GM23248 (cell line): ENCODE measurements at regions not wholly inside any gene's neighbourhood (a gene's known extent, or its start where the extent isn't known, plus 50 kb on each side); places are given as distances from the start of the nearest gene placed in this dataset.

Experiments
- DNase-seq: peaks from one replicate; pipeline ENCODE4 v3.0.0-alpha.2; 2015
- H2AFZ ChIP-seq: fragments of 200-600 bp; sonication (generic); 2 replicates; pipeline ENCODE4 v1.6.1; 2016; ENCODE audit warnings: antibody characterized with exemption
- H3F3A ChIP-seq: fragments of 200-600 bp; sonication (generic); 2 replicates; pipeline ENCODE4 v1.6.1; 2016; ENCODE audit warnings: mild to moderate bottlenecking, antibody characterized with exemption, mixed run types; ENCODE audit not compliant: insufficient read depth
- H3K27ac ChIP-seq: fragments of 200-600 bp; sonication (generic); 2 replicates; pipeline ENCODE4 v1.5.1; 2016; ENCODE audit warnings: mild to moderate bottlenecking
- H3K27me3 ChIP-seq: fragments of 200-600 bp; sonication (generic); replicated peaks from 2 replicates; pipeline ENCODE4 v1.6.1; 2016; ENCODE audit warnings: mild to moderate bottlenecking; ENCODE audit not compliant: insufficient read depth
- H3K36me3 ChIP-seq: fragments of 200-600 bp; sonication (generic); 2 replicates; pipeline ENCODE4 v1.6.1; 2016; ENCODE audit warnings: low read depth, mild to moderate bottlenecking
- H3K4me1 ChIP-seq: fragments of 200-600 bp; sonication (generic); 2 replicates; pipeline ENCODE4 v1.6.1; 2016; ENCODE audit warnings: mild to moderate bottlenecking; ENCODE audit not compliant: insufficient read depth
- H3K4me2 ChIP-seq: fragments of 200-600 bp; sonication (generic); one replicate; pipeline ENCODE4 v1.6.1; 2016; ENCODE audit warnings: mild to moderate bottlenecking; ENCODE audit not compliant: unreplicated experiment
- H3K4me3 ChIP-seq: fragments of 200-600 bp; sonication (generic); 2 replicates; pipeline ENCODE4 v1.5.1; 2016; ENCODE audit warnings: mild to moderate bottlenecking
- H3K79me2 ChIP-seq: fragments of 200-600 bp; sonication (generic); 2 replicates; pipeline ENCODE4 v1.6.1; 2016; ENCODE audit warnings: mild to moderate bottlenecking; ENCODE audit not compliant: insufficient read depth
- H3K9ac ChIP-seq: fragments of 200-600 bp; sonication (generic); 2 replicates; pipeline ENCODE4 v1.6.1; 2016; ENCODE audit warnings: mild to moderate bottlenecking
- H3K9me2 ChIP-seq: fragments of 200-600 bp; sonication (generic); 2 replicates; pipeline ENCODE4 v1.6.1; 2016; ENCODE audit warnings: mixed run types, mild to moderate bottlenecking, moderate library complexity; ENCODE audit not compliant: insufficient read depth
- H3K9me3 ChIP-seq: fragments of 200-600 bp; sonication (generic); one replicate; pipeline ENCODE4 v1.6.1; 2017; ENCODE audit warnings: low read depth
- H4K20me1 ChIP-seq: fragments of 200-600 bp; sonication (generic); 2 replicates; pipeline ENCODE4 v1.6.0; 2016; ENCODE audit not compliant: insufficient read depth
- EZH2 ChIP-seq: fragments of 200-600 bp; sonication (generic); IDR thresholded peaks from 2 replicates; pipeline ENCODE4 v1.6.1; 2018; ENCODE audit warnings: antibody characterized with exemption, mild to moderate bottlenecking; ENCODE audit not compliant: insufficient read depth, poor library complexity, severe bottlenecking
- EZH2phosphoT487 ChIP-seq: fragments of 200-600 bp; sonication (generic); IDR thresholded peaks from 2 replicates; pipeline ENCODE4 v1.6.1; 2018; ENCODE audit warnings: antibody characterized with exemption, moderate library complexity, mild to moderate bottlenecking, low read depth; ENCODE audit not compliant: insufficient read depth
- WGBS, 2 experiments: methylation state at CpG; one replicate each; pipeline ENCODE4 v1.1.6; 2015 to 2017; ENCODE audit warnings: low lambda C conversion rate in 2 of 2, low coverage in 1 of 2; ENCODE audit errors: missing lambda C conversion rate in 2 of 2; 5-methylcytosine and 5-hydroxymethylcytosine counted together
- in situ Hi-C: fragments of 300-500 bp; cut with MboI; formaldehyde crosslinking; loops from 2 replicates; pipeline ENCODE4 v1.15.0; 2020

DNA sequence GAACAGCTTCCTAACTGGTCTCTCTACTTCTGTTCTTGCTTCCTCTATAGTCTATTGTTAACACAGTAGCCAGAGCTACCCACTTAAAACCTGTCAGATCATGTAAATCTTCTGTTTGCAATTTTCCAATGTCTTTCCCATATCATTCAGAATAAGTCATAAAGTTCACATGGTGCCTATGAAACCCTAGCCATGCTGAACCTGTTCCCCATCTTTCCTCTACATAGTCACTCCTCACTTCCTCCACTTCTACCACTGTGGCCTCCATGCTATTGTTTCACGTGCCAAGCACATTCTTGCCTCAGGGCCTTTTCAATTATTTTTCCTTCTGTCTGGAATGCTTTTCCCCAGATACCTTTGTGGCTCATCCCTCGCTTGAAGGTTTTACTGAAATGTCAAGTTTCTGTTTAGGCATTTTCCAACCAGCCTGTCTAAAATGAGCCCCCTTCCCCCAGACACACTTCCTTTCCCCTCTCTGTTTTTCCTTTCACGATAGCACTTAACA is 132.1 kb downstream of the DYRK2 start:
- Histone ChIP-seq H3K36me3 (no peaks in the 10 kb centered on the region), H3K4me2 (no peak overlapping the region), H3K79me2 (no peaks in the 10 kb centered on the region)

DNA sequence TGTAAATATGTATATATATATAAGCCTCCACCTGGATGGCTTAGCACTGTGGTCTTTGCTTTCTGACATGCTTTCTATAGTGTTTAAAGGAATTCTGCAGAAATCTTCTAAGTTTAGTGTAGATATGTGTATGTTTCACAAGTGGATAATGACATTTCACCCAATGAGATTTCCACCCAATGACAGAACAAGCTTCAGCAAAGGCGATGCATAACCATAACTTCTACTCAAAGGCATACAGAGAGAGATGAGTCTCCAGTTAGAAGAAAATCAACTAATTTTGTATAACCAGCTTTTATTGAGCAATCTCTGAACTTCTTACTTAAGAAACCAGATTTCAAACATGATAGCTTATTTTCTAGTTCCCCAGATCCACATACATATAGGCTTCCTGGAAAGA is 134.0 kb downstream of the DYRK2 start:
- no peaks in the 10 kb centered on the region for H3K79me2 ChIP-seq
- no peak for DNase-seq
- no peak overlapping the region for H2AFZ ChIP-seq
- TF ChIP-seq EZH2phosphoT487 (no peak), EZH2 (no peak)
- H3K4me2 ChIP-seq = no peak overlapping the region
- H3K9ac ChIP-seq = no peak overlapping the region
- no peaks in the 10 kb centered on the region for H3K9me2 ChIP-seq
- H4K20me1 ChIP-seq = no peaks in the 10 kb centered on the region
- H3K4me3 ChIP-seq = no peak overlapping the region
- in situ Hi-C loops = no loop called here
- no peak overlapping the region for H3K27ac ChIP-seq
- 76 to 91% methylated on average over 1 of the region's 1 CpG for WGBS, 2 experiments
- H3K36me3 ChIP-seq = no peaks in the 10 kb centered on the region
- no peaks in the 10 kb centered on the region for H3K4me1 ChIP-seq
- no peaks in the 10 kb centered on the region for H3F3A ChIP-seq
- no peaks in the 10 kb centered on the region for H3K27me3 ChIP-seq
- no peaks in the 10 kb centered on the region for H3K9me3 ChIP-seq

More for the DNA sequence above, 132.1 kb downstream of the DYRK2 start:
- no peak overlapping the region for H3K4me3 ChIP-seq
- WGBS, 2 experiments = 88 to 89% methylated on average over 3 of the region's 3 CpGs
- H3K9me3 ChIP-seq = no peaks in the 10 kb centered on the region
- no peak for DNase-seq
- no peaks in the 10 kb centered on the region for H3K27me3 ChIP-seq
- no peaks in the 10 kb centered on the region for H4K20me1 ChIP-seq
- in situ Hi-C loops = no loop called here
- H3K9ac ChIP-seq = no peak overlapping the region
- H3K4me1 ChIP-seq = no peaks in the 10 kb centered on the region
- no peaks in the 10 kb centered on the region for H3F3A ChIP-seq
- no peak overlapping the region for H3K27ac ChIP-seq
- TF ChIP-seq EZH2phosphoT487 = no peak
- no peak for TF ChIP-seq EZH2
- no peaks in the 10 kb centered on the region for H3K9me2 ChIP-seq
- no peak overlapping the region for H2AFZ ChIP-seq

- no peak overlapping the region for H3K27ac ChIP-seq
- in situ Hi-C loops = no loop called here
- no peaks in the 10 kb centered on the region for H3K9me2 ChIP-seq
- TF ChIP-seq EZH2 (no peak), EZH2phosphoT487 (no peak)
- H3K9ac ChIP-seq = no peak overlapping the region
- no peaks in the 10 kb centered on the region for H3K9me3 ChIP-seq
- no peak overlapping the region for H3K4me3 ChIP-seq
- H4K20me1 ChIP-seq = no peaks in the 10 kb centered on the region
- H3K4me1 ChIP-seq = no peaks in the 10 kb centered on the region; the same call in 1 of the 2 replicates
- no peak overlapping the region for H2AFZ ChIP-seq
- H3F3A ChIP-seq = no peaks in the 10 kb centered on the region
- no peaks in the 10 kb centered on the region for H3K36me3 ChIP-seq
- no peak overlapping the region for H3K4me2 ChIP-seq
- H3K27me3 ChIP-seq = no peaks in the 10 kb centered on the region
- no peaks in the 10 kb centered on the region for H3K79me2 ChIP-seq
- no peak for DNase-seq
- 96 to 100% methylated on average over 1 of the region's 1 CpG for WGBS, 2 experiments
These were observed 134.8 kb downstream of the DYRK2 start for GRCh38 chr12:67783393-67783792.

GRCh38 chr12:67784831-67785230 is 136.3 kb downstream of the DYRK2 start:
- no peak overlapping the region for H3K27ac ChIP-seq
- no peak overlapping the region for H3K4me2 ChIP-seq
- H3K79me2 ChIP-seq = no peaks in the 10 kb centered on the region
- no peaks in the 10 kb centered on the region for H3K9me3 ChIP-seq
- no peak for TF ChIP-seq EZH2
- no peak for TF ChIP-seq EZH2phosphoT487
- H3K36me3 ChIP-seq = no peaks in the 10 kb centered on the region
- H3K9me2 ChIP-seq = no peaks in the 10 kb centered on the region
- H4K20me1 ChIP-seq = no peaks in the 10 kb centered on the region
- WGBS, 2 experiments = 55 to 65% methylated on average over 3 of the region's 3 CpGs
- H3K4me1 ChIP-seq = no peaks in the 10 kb centered on the region; the same call in 1 of the 2 replicates
- in situ Hi-C loops = no loop called here
- no peak overlapping the region for H3K4me3 ChIP-seq
- H3K27me3 ChIP-seq = no peaks in the 10 kb centered on the region
- DNase-seq = no peak
- H2AFZ ChIP-seq = no peak overlapping the region
- no peak overlapping the region for H3K9ac ChIP-seq
- no peaks in the 10 kb centered on the region for H3F3A ChIP-seq

GRCh38 chr12:67786086-67786485 is 137.5 kb downstream of the DYRK2 start:
- Histone ChIP-seq H3K27me3 (no peaks in the 10 kb centered on the region), H3K9ac (no peak overlapping the region), H3K27ac (no peak overlapping the region), H3K79me2 (no peaks in the 10 kb centered on the region), H3K4me3 (no peak overlapping the region), H3K9me2 (no peaks in the 10 kb centered on the region), H2AFZ (no peak overlapping the region), H3K4me2 (no peak overlapping the region), H4K20me1 (no peaks in the 10 kb centered on the region), H3F3A (no peaks in the 10 kb centered on the region), H3K36me3 (no peaks in the 10 kb centered on the region), H3K4me1 (no peaks in the 10 kb centered on the region; the same call in 1 of the 2 replicates), H3K9me3 (no peaks in the 10 kb centered on the region)
- no peak for DNase-seq
- TF ChIP-seq EZH2phosphoT487 = no peak
- TF ChIP-seq EZH2 = no peak
- in situ Hi-C loops = no loop called here
- WGBS, 2 experiments = 69 to 76% methylated on average over 3 of the region's 3 CpGs
